GM18502 (cell line): ENCODE measurements at regions not wholly inside any gene's neighbourhood (a gene's known extent, or its start where the extent isn't known, plus 50 kb on each side); places are given as distances from the start of the nearest gene placed in this dataset.

Source experiments
- ATAC-seq: cut with Tn5 transposase; IDR thresholded peaks from one replicate; pipeline ENCODE4 v1.9.1; 2021; ENCODE audit warnings: mild to moderate bottlenecking; ENCODE audit not compliant: unreplicated experiment, poor library complexity

- ATAC-seq = no peak
These were observed 196.7 kb downstream of the TENT4A start for GRCh38 chr5:6909901-6910300.

- no peak for ATAC-seq
These were observed 197.7 kb downstream of the TENT4A start for GRCh38 chr5:6910950-6911349.

- ATAC-seq = no peak
These were observed 201.1 kb downstream of the TENT4A start for GRCh38 chr5:6914347-6914746.

- no peak for ATAC-seq
These were observed 202.3 kb downstream of the TENT4A start for GRCh38 chr5:6915574-6915973.

- no peak for ATAC-seq
These were observed 205.0 kb downstream of the TENT4A start for GRCh38 chr5:6918255-6918654.

- no peak for ATAC-seq
These were observed 207.5 kb downstream of the TENT4A start for GRCh38 chr5:6920628-6921256.

- no peak for ATAC-seq
These were observed 213.3 kb downstream of the TENT4A start for GRCh38 chr5:6926491-6927038.

GRCh38 chr5:6936031-6936430, 222.8 kb downstream of the TENT4A start:
- no peak for ATAC-seq

GRCh38 chr5:6937677-6938076, 224.4 kb downstream of the TENT4A start:
- ATAC-seq = no peak

GRCh38 chr5:6941631-6942030, 228.4 kb downstream of the TENT4A start:
- no peak for ATAC-seq

GRCh38 chr5:6943197-6944112, 230.2 kb downstream of the TENT4A start:
- no peak for ATAC-seq

- ATAC-seq = no peak
These were observed 235.3 kb downstream of the TENT4A start for GRCh38 chr5:6948562-6948961.

GRCh38 chr5:6949230-6949629, 236.0 kb downstream of the TENT4A start:
- no peak for ATAC-seq

- ATAC-seq = no peak
These were observed 237.0 kb downstream of the TENT4A start for GRCh38 chr5:6950250-6950649.

- ATAC-seq = no peak
These were observed 237.6 kb downstream of the TENT4A start for GRCh38 chr5:6950860-6951259.

GRCh38 chr5:6961123-6961522, 247.9 kb downstream of the TENT4A start:
- ATAC-seq = no peak

- no peak for ATAC-seq
These were observed 248.8 kb downstream of the TENT4A start for GRCh38 chr5:6961837-6962635.

- no peak for ATAC-seq
These were observed 263.7 kb downstream of the TENT4A start for GRCh38 chr5:6976971-6977370.

GRCh38 chr5:6979061-6979460, 265.8 kb downstream of the TENT4A start:
- ATAC-seq = no peak

GRCh38 chr5:6989230-6989629, 276.0 kb downstream of the TENT4A start:
- no peak for ATAC-seq

- ATAC-seq = no peak
These were observed 280.9 kb downstream of the TENT4A start for GRCh38 chr5:6994097-6994496.
